HepG2 (cell line): ENCODE measurements at regions not wholly inside any gene's neighbourhood (a gene's known extent, or its start where the extent isn't known, plus 50 kb on each side); places are given as distances from the start of the nearest gene placed in this dataset.

ENCODE experiments used
- ARHGAP35 ChIP-seq: sonication (generic); formaldehyde crosslinking; IDR thresholded peaks from 2 replicates; pipeline ENCODE4 v1.9.0; 2022; ENCODE audit warnings: mild to moderate bottlenecking, inconsistent platforms, moderate library complexity, missing genetic modification reagents, borderline replicate concordance
- FOXA3 ChIP-seq: IDR thresholded peaks from 2 replicates; pipeline ENCODE4 v1.6.1; 2016; ENCODE audit warnings: missing genetic modification reagents, missing compliant biosample characterization
- FOXK1 ChIP-seq: sonication (generic); formaldehyde crosslinking; IDR thresholded peaks from 2 replicates; pipeline ENCODE4 v1.4.0; 2020; ENCODE audit warnings: low read depth, missing genetic modification reagents, borderline replicate concordance
- JARID2 ChIP-seq: sonication (generic); formaldehyde crosslinking; IDR thresholded peaks from 2 replicates; pipeline ENCODE4 v1.8.1; 2023; ENCODE audit warnings: missing genetic modification reagents, inconsistent platforms; ENCODE audit not compliant: insufficient replicate concordance
- MEIS1 ChIP-seq: sonication (generic); formaldehyde crosslinking; IDR thresholded peaks from 2 replicates; pipeline ENCODE4 v1.9.0; 2021; ENCODE audit warnings: mild to moderate bottlenecking, missing genetic modification reagents, moderate library complexity, borderline replicate concordance
- NR2F1 ChIP-seq, 2 experiments: fragments of 450-650 bp in 1 of 2; formaldehyde crosslinking in 1 of 2; IDR thresholded peaks; 2 replicates each; pipeline versions ENCODE4 v1.5.0 to v1.6.1; 2016 to 2020; ENCODE audit warnings: mild to moderate bottlenecking in 1 of 2, missing compliant biosample characterization in 1 of 2, missing genetic modification reagents in 1 of 2, moderate library complexity in 1 of 2
- RXRA ChIP-seq: sonication (generic); formaldehyde crosslinking; IDR thresholded peaks from 2 replicates; pipeline ENCODE4 v1.5.1; 2020; ENCODE audit warnings: missing genetic modification reagents
- SALL1 ChIP-seq: sonication (generic); formaldehyde crosslinking; IDR thresholded peaks from 2 replicates; pipeline ENCODE4 v1.8.0; 2022; ENCODE audit warnings: mild to moderate bottlenecking, missing genetic modification reagents
- SKI ChIP-seq: fragments of 450-650 bp; IDR thresholded peaks from one replicate; pipeline ENCODE4 v1.6.1; 2018; ENCODE audit warnings: mild to moderate bottlenecking; ENCODE audit not compliant: partially characterized antibody
- SPEN ChIP-seq: sonication (generic); formaldehyde crosslinking; IDR thresholded peaks from 2 replicates; pipeline ENCODE4 v1.5.1; 2020; ENCODE audit warnings: low read depth, mild to moderate bottlenecking, missing genetic modification reagents
- SRSF9 ChIP-seq: fragments of 200-400 bp; formaldehyde crosslinking; IDR thresholded peaks from 2 replicates; pipeline ENCODE4 v1.6.1; 2018; ENCODE audit warnings: borderline replicate concordance, mild to moderate bottlenecking, low read depth, low read length; ENCODE audit not compliant: insufficient read depth, poor library complexity, severe bottlenecking
- TARDBP ChIP-seq: sonication (generic); formaldehyde crosslinking; IDR thresholded peaks from 2 replicates; pipeline ENCODE4 v1.8.0; 2022; ENCODE audit warnings: mild to moderate bottlenecking, missing genetic modification reagents
- TBX3 ChIP-seq: fragments of 450-650 bp; IDR thresholded peaks from 2 replicates; pipeline ENCODE4 v1.6.1; 2017; ENCODE audit warnings: antibody characterized with exemption, mild to moderate bottlenecking, inconsistent platforms, borderline replicate concordance
- THAP11 ChIP-seq: IDR thresholded peaks from 2 replicates; pipeline ENCODE4 v1.6.1; 2016; ENCODE audit warnings: missing biosample characterization, missing genetic modification reagents
- ZNF10 ChIP-seq: sonication (generic); formaldehyde crosslinking; IDR thresholded peaks from 2 replicates; pipeline ENCODE4 v1.4.0; 2020; ENCODE audit warnings: mild to moderate bottlenecking, low read depth, missing genetic modification reagents, borderline replicate concordance
- ZNF256 ChIP-seq: sonication (generic); formaldehyde crosslinking; conservative IDR thresholded peaks from 2 replicates; pipeline ENCODE4 v1.4.0; 2020; ENCODE audit warnings: missing genetic modification reagents
- ZNF382 ChIP-seq: sonication (generic); formaldehyde crosslinking; IDR thresholded peaks from 2 replicates; pipeline ENCODE4 v1.5.0; 2020; ENCODE audit warnings: missing genetic modification reagents, mild to moderate bottlenecking, borderline replicate concordance
- ZNF451 ChIP-seq: sonication (generic); formaldehyde crosslinking; IDR thresholded peaks from 2 replicates; pipeline ENCODE4 v1.5.0; 2020; ENCODE audit warnings: mild to moderate bottlenecking, missing genetic modification reagents
- ZNF607 ChIP-seq: sonication (generic); formaldehyde crosslinking; IDR thresholded peaks from 2 replicates; pipeline ENCODE4 v1.5.1; 2020; ENCODE audit warnings: missing genetic modification reagents, mild to moderate bottlenecking, borderline replicate concordance
- ZSCAN21 ChIP-seq: sonication (generic); formaldehyde crosslinking; IDR thresholded peaks from 2 replicates; pipeline ENCODE4 v1.8.0; 2022; ENCODE audit warnings: mild to moderate bottlenecking, missing genetic modification reagents, moderate library complexity, borderline replicate concordance
- TF ChIP-seq, protein P1 (sequence below): sonication (generic); formaldehyde crosslinking; IDR thresholded peaks from 2 replicates; pipeline ENCODE4 v1.4.0; 2020; ENCODE audit warnings: missing genetic modification reagents, borderline replicate concordance
- TF ChIP-seq, protein P2 (sequence below): IDR thresholded peaks from 2 replicates; pipeline ENCODE4 v1.6.1; 2012; ENCODE audit warnings: inconsistent platforms
- TF ChIP-seq, protein P3 (sequence below): IDR thresholded peaks from 2 replicates; pipeline ENCODE4 v1.6.1; 2016; ENCODE audit warnings: low read depth, borderline replicate concordance
- TF ChIP-seq, protein P4 (sequence below): sonication (generic); formaldehyde crosslinking; IDR thresholded peaks from 2 replicates; pipeline ENCODE4 v1.5.1; 2020; ENCODE audit warnings: mild to moderate bottlenecking, missing genetic modification reagents, moderate library complexity

DNA sequence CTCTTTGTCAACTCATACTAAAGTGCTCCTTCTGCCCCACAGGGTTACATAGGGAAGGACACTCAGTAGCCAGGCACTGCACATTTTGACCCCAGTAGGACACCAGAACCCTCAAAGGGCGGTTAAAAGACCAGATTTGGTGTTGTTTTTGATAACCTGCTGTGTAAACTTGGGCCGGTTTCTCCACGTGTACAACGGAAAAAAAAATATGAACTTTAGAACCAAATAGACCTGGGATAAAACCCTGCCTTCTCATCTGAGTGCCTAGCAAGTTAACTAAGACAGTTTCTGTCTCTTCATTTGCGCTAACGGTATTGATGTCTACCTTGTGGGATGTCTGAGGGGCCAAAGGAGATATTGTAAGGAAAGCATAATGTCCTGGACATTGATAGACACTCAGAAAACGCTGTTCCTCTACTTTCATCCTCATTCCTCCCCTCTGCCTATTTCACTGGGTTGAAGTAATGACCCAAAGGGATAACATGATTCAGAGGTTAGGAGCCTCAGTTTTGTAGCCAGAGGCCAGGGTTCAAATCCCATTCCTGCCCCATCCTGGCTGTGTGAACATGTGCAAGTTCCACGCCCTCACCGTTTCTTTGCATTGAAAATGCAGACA, 155.9 kb upstream of the LPP start (continued):
- TF ChIP-seq SRSF9 (no peak), MEIS1 (CRISPR knock-in tag) (0 out of 2 replicates have a peak, but pooled peaks have one; percentile 47), ZNF451 (CRISPR knock-in tag) (no peak), ZSCAN21 (CRISPR knock-in tag) (no peak), SKI (peak; percentile 28), ZNF256 (CRISPR knock-in tag) (peak; percentile 81; the same call in 1 of the 2 replicates), FOXA3 (CRISPR knock-in tag) (peak; percentile 95), THAP11 (CRISPR knock-in tag) (peak; percentile 52; the same call in 1 of the 2 replicates), ZNF607 (CRISPR knock-in tag) (0 out of 2 replicates have a peak, but pooled peaks have one; percentile 64), FOXK1 (CRISPR knock-in tag) (peak; percentile 72; the same call in 1 of the 2 replicates), ZNF382 (CRISPR knock-in tag) (no peak), TARDBP (CRISPR knock-in tag) (peak; percentile 83; the same call in 1 of the 2 replicates), ARHGAP35 (CRISPR knock-in tag) (no peak), NR2F1 (CRISPR knock-in tag; IDR thresholded peaks at IDR 0.05) (peak in 1 of 2 experiments; percentile 56; a peak in 1 of 4 replicates), RXRA (CRISPR knock-in tag) (peak; percentile 34; the same call in 1 of the 2 replicates), SALL1 (CRISPR knock-in tag) (peak; percentile 73; the same call in 1 of the 2 replicates), JARID2 (no peak), ZNF10 (CRISPR knock-in tag) (no peak), TBX3 (peak; percentile 43; the same call in 1 of the 2 replicates), SPEN (CRISPR knock-in tag) (peak; percentile 31; the same call in 1 of the 2 replicates)
- TF ChIP-seq, protein P1, sequence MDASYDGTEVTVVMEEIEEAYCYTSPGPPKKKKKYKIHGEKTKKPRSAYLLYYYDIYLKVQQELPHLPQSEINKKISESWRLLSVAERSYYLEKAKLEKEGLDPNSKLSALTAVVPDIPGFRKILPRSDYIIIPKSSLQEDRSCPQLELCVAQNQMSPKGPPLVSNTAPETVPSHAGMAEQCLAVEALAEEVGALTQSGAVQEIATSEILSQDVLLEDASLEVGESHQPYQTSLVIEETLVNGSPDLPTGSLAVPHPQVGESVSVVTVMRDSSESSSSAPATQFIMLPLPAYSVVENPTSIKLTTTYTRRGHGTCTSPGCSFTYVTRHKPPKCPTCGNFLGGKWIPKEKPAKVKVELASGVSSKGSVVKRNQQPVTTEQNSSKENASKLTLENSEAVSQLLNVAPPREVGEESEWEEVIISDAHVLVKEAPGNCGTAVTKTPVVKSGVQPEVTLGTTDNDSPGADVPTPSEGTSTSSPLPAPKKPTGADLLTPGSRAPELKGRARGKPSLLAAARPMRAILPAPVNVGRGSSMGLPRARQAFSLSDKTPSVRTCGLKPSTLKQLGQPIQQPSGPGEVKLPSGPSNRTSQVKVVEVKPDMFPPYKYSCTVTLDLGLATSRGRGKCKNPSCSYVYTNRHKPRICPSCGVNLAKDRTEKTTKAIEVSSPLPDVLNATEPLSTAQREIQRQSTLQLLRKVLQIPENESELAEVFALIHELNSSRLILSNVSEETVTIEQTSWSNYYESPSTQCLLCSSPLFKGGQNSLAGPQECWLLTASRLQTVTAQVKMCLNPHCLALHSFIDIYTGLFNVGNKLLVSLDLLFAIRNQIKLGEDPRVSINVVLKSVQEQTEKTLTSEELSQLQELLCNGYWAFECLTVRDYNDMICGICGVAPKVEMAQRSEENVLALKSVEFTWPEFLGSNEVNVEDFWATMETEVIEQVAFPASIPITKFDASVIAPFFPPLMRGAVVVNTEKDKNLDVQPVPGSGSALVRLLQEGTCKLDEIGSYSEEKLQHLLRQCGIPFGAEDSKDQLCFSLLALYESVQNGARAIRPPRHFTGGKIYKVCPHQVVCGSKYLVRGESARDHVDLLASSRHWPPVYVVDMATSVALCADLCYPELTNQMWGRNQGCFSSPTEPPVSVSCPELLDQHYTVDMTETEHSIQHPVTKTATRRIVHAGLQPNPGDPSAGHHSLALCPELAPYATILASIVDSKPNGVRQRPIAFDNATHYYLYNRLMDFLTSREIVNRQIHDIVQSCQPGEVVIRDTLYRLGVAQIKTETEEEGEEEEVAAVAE = no peak
- TF ChIP-seq, protein P2, sequence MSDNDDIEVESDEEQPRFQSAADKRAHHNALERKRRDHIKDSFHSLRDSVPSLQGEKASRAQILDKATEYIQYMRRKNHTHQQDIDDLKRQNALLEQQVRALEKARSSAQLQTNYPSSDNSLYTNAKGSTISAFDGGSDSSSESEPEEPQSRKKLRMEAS = peak; percentile 91
- TF ChIP-seq, protein P3, sequence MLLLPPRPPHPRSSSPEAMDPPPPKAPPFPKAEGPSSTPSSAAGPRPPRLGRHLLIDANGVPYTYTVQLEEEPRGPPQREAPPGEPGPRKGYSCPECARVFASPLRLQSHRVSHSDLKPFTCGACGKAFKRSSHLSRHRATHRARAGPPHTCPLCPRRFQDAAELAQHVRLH (CRISPR knock-in tag) = peak; percentile 68; the same call in 1 of the 2 replicates
- TF ChIP-seq, protein P4, sequence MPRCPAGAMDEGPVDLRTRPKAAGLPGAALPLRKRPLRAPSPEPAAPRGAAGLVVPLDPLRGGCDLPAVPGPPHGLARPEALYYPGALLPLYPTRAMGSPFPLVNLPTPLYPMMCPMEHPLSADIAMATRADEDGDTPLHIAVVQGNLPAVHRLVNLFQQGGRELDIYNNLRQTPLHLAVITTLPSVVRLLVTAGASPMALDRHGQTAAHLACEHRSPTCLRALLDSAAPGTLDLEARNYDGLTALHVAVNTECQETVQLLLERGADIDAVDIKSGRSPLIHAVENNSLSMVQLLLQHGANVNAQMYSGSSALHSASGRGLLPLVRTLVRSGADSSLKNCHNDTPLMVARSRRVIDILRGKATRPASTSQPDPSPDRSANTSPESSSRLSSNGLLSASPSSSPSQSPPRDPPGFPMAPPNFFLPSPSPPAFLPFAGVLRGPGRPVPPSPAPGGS (CRISPR knock-in tag) = 0 out of 2 replicates have a peak, but pooled peaks have one; percentile 18
